GM18868 (cell line): ENCODE measurements at regions not wholly inside any gene's neighbourhood (a gene's known extent, or its start where the extent isn't known, plus 50 kb on each side); places are given as distances from the start of the nearest gene placed in this dataset.
"Not testable (repeated sequence)": the region's sequence is repeated elsewhere in the genome, so short reads cannot be mapped to it uniquely, and the experiment has no call there.

Experiments
- ATAC-seq: cut with Tn5 transposase; IDR thresholded peaks from one replicate; pipeline ENCODE4 v1.9.1; 2021; ENCODE audit warnings: mild to moderate bottlenecking, moderate library complexity; ENCODE audit not compliant: unreplicated experiment

DNA sequence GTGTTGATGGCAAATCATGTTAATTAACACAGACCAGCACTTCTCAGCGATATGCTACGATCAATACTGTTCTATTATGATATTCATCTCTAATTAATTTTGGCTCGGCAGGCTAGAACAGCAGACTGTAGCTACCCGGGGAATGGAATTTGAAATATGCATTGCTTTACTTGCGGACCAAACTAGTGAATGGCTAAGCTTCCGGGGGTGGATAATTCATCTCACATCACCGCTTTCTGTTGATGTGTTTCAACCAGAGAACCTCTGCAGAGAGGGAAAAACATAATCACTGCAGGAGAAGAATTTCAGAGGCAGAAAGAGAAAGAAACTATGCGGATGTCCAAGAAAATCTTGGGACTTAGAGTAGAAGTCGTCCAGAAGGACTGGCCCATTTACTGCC lies 490.9 kb downstream of the STK39 start:
- ATAC-seq, result no peak

DNA sequence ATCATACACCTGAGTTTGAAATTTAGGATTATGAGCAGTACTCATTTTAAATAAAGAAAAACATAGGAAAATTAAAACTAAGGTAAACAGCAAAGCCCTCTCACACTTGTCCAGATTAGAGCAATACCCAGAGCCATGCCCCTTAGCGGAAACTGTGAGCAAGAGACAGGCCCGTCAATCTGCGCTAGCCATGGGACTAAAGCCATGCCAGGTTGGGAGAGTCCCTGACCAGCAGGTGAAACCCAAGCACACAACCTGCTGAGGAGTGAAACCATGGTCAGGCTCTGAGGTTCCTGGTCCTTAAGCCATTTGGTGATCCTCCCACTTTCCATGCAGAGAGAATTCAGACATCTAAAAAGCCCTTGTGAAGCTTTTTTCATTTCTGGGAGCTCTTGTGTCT lies 494.3 kb downstream of the STK39 start:
- ATAC-seq, result no peak

DNA sequence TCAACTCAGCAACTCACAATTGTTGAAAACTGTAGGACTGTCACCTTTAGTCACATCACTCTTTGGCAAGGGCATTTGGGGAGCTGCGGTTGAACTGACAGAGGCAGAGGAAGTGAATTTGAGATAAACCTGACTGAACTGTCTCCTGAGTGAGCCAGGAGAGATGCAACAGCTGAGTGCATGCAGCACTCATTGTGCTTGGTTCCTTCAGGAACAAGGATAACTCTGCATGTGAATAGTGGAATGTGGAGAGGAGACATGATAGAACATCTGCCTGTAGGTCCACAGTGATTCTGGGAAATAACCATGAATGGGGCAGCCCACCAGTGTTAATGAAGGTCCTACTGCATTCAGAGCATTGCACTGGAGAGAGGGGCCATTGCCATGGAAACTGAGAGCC lies 494.7 kb downstream of the STK39 start:
- no peak for ATAC-seq

DNA sequence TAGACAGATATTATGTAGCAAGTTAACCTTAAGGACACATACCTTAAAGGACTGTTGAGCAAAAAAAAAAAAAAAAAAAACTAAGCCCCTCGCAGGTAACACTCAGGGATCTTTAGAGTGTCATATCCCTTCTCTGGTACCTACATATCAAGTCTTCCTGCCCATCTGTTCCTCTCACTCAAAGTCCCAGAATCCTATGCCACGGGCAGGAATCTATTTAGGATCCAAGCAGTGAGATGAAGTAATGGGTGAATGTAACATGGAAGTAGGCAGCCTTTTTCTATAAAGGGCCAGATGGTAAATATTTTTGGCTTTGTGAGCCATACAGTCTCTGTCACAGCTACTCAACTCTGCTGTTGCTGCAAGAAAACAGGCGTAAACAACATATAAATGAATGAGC lies 496.7 kb downstream of the STK39 start:
- no peak for ATAC-seq

DNA sequence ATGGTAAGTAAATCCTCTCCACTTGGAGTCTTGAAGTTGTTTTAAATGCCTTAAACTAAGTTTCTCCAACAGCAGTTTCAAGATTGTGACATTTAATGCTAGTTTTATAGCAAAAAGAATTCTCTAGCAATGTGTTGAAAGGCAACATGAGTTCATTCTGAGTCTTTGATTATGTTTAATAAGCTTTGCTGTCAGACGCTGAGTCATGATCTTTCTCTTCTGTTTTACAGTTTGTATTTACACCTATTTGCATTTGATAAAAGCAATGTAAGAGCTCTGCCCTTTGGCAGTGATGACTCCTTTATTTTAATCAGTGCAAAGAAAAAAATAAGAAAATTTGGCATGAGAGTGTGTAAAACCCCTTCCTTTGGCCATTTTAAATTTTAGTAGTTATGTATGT lies 497.7 kb downstream of the STK39 start:
- ATAC-seq, result no peak

DNA sequence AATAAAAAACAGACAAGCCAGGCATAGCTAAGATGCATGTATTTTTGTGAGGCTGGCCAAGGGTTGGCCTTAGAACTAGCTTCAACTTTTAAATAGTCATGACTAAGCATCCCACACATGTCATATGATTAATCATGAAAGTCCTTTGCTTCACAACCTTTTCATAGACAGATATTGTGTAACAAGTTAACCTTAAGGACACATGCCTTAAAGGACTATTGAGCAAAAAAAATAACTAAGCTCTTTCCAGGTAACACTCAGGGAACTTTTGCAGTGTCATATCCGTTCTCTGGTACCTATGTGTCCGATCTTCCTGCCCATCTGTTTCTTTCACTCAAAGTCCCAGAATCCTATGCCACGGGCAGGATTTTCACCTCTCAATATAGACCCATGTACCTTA lies 498.4 kb downstream of the STK39 start:
- ATAC-seq, result no peak

DNA sequence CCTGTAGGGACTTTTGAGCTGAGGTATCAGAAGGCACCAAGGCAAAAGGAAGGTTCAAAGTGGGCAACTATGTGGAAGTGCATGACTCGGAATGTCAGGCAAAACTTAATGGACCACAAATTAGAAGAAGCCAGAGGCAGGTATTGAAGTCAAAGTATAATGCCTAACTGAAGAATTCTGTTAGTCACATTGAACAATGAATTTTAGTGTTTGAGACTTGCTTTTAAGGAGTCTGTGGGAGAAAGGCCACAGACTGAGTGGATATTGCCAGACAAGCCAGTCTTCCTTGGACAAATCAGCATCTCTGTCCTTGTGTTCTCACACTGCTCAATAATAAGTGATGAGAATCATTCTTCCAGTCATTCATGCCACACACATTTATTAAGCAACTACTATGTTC lies 498.9 kb downstream of the STK39 start:
- ATAC-seq, result no peak

DNA sequence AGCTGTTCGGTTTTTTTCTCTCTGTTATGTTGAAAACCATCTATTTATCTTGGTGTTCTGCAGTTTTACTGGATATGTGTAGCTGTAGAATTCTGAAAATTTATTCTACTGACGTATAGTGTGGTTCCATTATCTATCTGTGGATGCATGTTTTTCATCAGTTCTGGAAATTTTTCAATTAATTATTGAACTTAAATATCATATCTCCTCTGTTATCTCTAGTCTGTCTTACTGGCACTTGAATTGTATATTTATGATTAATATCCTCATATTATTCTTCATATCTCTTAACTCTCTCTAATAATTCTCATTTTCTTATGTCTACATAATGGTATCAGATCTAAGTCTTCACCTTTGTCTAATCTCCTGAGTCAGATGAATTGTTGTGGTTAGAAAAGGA lies 501.7 kb downstream of the STK39 start:
- ATAC-seq, result no peak

DNA sequence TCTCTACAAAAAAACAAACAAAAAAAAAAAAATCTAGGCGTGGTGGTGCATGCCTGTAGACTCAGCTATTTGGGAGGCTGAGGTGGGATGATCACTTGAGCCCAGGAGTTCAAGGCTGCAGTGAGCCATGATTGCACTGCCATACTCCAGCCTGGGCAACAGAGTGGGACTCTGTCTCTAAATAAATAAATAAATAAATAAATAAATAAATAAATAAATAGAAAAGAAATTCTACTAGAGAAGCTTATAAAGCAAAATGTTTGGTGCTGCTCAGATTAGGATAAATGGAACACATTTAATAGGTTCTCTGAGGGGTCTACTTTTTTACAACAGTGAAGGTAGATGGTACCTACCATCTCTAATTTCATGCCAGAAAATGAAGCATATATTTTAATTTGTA lies 507.5 kb downstream of the STK39 start:
- not testable (repeated sequence) for ATAC-seq

DNA sequence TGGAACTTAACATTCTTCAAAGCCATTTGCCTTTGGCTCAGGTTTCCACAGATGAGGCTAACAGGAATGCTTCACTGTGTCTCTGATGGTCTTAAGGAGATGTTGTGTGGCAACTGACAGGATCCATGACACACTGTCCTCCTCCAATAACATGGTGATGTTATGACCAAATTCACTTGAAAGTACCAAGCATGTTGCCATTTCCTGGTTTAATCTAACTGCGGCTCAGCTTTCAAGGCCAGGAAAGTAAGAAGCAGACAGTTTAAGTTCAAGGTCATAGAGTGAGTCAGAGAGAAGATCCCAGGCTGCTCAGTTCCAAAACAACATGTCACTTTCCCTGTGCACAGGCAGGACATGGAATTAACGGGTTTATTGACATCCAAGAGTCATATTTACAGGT lies 513.6 kb downstream of the STK39 start:
- no peak for ATAC-seq

DNA sequence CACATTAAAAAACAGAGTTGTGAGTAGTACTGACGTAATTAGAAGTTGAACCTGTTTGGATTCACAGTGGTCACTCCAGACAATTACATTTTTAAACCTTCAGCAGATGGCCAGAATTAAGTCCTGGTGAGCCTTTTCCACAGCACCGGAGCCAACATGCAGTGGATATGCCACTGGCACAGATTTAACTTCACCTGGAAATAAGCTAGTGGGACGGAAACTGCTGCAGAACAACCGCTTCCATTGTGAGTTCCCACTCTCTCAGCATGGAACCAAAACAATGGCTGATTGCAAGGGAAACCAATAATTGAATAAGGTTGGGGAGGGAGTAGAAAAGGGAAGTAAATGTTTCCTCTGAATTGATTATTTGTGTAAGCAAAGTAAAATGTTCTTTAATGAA lies 515.1 kb downstream of the STK39 start:
- no peak for ATAC-seq

DNA sequence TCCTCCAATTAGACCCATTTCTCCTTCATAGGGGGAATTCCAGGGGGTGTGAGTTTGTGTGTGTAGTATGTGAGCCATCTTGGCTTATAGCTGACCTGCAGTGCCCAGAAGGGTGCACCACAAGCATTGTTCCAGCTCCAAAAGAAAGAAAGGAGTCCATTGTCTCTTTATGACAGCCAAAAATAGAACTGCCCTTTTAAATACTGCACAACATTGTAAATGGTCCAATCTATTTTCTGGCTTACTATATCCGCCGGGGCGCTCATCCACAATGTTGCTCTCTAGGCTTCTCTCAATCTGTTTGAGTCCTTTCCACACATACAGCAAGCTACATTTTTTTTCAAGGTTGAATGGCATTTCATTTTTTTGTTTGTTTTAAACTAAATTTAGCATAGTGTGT lies 517.5 kb downstream of the STK39 start:
- no peak for ATAC-seq

DNA sequence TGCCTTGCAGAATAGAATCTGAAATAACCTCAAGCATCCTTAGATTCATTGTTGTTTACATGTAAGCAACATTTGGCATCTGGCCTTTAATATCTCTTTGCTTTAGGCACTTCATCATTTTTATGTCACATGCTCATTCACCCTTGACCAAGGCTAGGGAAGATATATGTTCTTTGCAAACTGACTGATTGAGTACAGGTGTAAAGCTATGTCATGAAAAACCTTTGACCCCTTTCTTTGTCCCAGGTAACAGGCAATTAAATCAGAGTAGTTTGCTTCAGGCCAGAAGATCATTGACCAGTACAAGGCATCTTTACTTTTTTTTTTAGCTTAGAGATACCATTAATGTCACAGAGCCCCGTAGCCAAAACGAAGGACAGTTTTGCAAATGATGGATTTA lies 520.6 kb downstream of the STK39 start:
- ATAC-seq, result no peak

DNA sequence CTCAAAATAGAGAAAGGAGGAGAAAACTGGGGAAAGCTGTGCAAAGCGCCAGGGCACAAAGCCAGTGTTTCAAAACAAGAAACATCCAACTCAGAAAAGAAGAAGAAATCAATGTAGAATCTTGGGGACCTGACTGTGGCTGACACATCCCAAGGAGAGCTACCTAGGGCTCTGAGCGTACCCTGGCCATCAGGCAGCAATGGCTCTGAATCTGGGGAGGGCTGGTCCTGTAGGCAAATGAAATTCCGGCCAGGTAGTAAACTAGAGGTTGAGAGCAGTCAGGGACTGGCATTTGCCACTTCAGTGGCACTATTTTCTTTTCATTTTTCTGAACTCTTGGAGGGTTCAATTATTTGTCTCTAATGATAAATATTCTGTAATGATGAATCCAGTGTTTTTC lies 525.8 kb downstream of the STK39 start:
- no peak for ATAC-seq

DNA sequence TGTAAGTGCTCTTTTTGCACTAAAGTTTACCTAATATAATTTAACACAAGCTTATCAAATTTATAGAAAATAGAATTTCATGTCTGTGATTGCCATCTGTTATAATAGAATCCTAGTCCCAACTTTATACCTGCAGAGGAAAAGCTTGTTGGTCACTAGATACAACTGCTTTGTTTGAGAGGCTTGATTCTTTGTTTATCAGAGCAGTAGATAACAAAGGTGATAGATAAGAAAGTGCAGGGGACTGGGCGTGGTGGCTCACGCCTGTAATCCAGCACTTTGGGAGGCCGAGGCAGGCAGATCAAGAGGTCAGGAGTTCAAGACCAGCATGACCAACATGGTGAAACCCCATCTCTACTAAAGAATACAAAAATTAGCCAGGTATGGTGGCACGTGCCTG lies 528.0 kb downstream of the STK39 start:
- ATAC-seq, result no peak

DNA sequence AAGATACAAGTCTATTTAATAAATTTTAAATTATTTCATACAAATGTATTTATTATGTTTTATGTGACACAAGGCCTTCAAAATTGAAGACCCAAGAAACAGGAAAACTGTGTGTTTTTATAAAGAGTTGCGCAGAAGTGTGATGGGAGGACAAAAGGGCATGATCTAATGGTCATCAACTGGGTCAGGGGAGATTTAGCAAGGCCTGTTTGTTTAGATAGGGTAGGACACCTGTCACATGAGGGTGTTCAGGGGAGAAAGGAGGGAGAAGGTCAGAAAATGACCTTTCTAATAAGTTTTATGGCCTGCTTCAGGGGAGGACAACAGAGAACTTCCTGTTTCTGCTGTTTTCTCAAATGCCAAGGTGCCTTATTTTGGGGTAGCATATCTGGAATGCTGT lies 528.8 kb downstream of the STK39 start:
- no peak for ATAC-seq

DNA sequence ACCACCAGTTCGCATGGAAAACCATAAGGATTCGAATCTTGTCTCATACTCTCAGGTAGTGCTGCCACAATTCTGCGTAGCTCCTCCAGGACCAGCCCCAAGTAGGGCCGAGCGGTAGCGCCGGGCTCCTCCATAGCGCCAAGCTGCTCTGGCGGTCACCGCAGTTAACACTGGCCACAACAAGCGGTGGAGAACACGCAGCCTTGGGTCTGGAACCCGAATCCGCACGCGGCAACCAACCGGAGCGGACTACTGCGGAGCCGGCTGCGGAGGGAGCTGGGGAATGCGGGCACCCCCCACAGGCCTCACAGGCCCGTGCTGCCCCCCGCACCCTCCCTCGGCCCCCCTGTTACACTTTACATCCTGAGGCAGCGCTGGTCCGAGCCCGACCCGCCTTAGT lies 531.5 kb downstream of the STK39 start:
- no peak for ATAC-seq

DNA sequence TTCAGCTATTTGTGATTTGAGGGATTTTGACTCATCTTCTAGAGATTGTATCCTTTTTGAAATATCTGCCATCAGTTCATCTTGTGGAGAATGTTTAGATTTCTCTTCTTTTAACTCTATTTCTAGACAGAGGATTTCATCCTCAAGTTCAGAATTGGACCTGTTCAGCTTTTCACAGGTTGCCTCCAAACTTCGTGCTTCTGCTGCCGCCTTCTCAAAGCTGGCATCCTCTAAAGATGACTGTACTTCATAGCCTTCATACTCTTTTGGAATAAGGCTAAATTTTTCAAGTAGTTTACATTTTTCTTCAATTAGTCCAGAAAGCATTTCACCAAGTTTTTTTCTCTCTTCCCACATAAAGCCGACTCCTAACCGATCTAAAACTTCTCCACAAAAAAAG lies 531.9 kb downstream of the STK39 start:
- not testable (repeated sequence) for ATAC-seq

DNA sequence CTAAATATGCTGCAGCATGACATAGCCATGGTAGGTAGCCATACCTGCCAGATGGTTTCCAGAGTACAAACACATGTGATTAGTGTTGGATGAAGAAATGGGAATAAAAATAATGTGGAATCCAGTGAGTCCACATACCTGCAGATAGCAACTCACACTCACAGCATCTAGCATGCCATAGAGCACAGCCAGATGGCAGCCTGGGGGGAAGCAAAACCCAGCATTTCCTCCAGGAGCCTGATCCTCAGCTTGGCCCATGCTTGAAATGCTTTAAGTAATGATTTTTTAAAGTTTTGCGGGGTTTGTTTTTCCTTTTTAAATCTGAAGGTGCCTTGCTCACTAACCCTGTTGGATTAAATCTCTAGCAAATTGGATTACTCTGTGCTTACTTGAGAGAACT lies 535.1 kb downstream of the STK39 start:
- ATAC-seq, result no peak

DNA sequence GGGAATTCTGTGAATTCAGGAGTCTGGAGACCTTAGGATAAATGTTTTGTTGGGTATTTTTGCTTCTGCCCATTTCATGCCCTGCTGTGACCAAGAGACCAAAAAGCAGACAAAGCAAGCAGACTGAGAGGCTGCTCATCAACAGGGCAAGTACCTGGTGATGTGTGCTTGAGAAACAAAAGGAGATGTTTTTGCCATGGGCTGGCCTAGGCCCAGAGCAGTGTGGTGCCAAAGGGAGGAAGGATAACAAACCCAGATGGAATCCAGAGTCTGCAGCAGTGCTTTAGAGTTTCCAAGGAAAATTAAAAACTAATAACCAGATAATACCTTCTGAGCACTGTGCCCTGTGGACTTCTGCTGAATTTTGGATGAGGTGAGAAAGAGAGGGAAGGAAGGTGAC lies 538.4 kb downstream of the STK39 start:
- ATAC-seq, result no peak

DNA sequence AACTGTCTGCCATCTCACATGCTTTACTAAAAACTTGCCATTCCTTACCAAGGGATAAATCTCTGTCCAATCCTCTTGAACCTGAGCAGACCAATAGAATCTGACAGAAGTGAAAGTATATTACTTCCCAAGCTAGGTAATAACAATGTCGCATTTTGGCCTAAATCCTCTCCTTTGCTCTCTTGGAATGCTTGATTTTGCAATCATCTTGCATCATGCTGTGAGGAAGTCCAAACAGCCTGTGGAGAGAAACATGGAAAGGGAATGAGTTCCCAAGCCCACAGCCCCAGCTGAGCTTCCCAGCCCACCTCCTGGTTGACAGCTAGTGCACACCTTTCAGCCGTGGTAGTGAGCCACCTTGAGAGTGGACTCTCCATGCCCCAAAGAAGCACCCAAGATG lies 540.6 kb downstream of the STK39 start:
- no peak for ATAC-seq

DNA sequence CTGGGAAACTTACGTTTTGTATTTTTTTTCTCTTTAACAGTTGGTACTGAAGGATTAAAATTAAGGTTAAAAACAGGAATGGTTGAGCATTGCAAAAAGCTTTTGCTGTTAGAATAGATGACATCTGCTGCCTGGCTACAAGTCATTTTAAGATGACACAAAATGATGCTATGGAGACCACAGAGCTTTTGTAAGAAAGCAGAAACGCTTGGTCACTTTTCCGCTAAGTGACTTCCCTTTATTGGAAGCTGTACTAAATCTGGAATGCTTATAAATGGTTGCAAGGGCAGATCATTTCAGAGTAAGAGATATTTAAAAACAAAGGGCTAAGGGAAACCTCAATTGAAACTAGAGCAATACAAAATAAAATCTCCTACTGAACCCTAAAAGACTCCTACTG lies 544.0 kb downstream of the STK39 start:
- no peak for ATAC-seq

DNA sequence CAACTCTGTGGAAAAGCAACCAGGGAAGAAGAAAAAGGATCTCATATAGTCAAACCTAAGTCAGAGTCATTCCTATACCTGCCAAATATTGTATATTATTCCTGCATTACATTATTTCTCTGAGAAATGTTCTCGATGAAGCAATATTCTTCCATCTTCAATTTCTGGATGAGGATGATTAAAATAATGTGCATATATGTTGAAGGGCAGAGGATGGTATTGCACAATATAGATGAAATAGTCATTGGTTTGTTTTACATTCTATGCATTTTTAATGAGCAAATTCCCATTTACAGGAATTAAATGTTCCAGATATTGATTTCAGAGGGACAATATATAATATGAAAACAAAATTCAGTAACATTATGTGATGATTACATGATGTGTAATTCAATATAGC lies 545.2 kb downstream of the STK39 start:
- ATAC-seq, result no peak

DNA sequence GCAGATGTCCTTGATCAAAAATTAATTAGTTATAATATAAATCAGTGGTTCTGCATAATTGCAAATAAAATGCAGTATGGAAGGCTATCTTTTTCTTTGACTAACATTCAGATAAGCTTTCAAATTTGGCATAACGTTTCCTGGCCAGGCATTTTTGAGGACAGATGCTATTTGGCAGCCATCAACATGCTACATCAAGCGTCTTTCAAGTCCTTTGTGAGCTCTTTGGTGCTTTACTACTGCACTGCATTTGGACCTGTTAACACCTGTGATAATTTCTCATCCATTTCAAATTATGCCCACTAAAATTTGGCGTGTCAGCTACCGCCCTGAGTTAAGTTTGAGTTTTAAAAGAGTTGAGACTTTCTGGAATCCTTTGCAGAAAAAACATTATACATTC lies 545.7 kb downstream of the STK39 start:
- ATAC-seq, result no peak
